ENCODE measurements at regions not wholly inside any gene's neighbourhood (a gene's known extent, or its start where the extent isn't known, plus 50 kb on each side); places are given as distances from the start of the nearest gene placed in this dataset.

DNA sequence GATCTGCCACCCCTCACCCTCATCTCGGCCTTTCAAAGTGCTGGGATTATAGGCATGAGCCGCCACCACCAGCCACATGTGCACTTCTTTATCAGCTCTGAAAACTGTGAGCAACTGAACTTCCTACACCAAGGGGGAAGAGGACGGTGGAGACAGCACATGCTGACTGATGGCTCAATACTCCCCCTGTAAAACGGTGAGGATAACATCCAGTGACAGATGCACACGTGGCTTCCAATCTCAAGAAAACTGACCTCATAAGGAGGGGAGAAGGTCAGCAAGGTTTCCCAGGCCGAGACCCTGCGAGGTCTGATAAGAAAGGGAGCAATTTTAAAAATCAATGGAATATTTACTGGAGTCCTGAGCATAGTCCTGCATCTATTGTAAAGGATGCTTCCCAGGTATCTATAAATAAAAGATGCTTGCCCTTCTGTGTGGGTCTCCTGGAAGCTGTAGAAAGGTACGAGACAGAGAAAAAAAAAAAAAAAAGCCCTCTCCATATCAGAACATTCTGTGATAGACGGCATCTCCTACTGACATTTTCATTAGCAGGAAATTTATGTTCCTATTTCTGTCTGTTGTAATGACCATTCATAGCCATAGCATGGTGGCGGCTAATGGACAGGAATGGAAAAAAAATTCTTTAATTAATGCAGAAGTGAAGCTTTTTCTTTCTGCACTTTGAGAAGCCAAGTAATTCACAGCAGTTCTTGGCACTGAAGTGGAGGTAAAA lies 385.1 kb downstream of the ZNF536 start:
- no peak for TF ChIP-seq KAT7 (CRISPR knock-in tag; IDR thresholded peaks at IDR 0.05; ENCODE audit: borderline replicate concordance)
- TF ChIP-seq, protein P1, sequence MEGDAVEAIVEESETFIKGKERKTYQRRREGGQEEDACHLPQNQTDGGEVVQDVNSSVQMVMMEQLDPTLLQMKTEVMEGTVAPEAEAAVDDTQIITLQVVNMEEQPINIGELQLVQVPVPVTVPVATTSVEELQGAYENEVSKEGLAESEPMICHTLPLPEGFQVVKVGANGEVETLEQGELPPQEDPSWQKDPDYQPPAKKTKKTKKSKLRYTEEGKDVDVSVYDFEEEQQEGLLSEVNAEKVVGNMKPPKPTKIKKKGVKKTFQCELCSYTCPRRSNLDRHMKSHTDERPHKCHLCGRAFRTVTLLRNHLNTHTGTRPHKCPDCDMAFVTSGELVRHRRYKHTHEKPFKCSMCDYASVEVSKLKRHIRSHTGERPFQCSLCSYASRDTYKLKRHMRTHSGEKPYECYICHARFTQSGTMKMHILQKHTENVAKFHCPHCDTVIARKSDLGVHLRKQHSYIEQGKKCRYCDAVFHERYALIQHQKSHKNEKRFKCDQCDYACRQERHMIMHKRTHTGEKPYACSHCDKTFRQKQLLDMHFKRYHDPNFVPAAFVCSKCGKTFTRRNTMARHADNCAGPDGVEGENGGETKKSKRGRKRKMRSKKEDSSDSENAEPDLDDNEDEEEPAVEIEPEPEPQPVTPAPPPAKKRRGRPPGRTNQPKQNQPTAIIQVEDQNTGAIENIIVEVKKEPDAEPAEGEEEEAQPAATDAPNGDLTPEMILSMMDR (IDR thresholded peaks at IDR 0.05), result no peak
- no peak for TF ChIP-seq FOXJ3 (CRISPR knock-in tag; IDR thresholded peaks at IDR 0.05; ENCODE audit: borderline replicate concordance)
- no peak for TF ChIP-seq SP1 (CRISPR knock-in tag; conservative IDR thresholded peaks at IDR 0.05)
- no peak for TF ChIP-seq ZNF232 (CRISPR knock-in tag; IDR thresholded peaks at IDR 0.05)
- TF ChIP-seq IRF2 (CRISPR knock-in tag; IDR thresholded peaks at IDR 0.05; ENCODE audit: borderline replicate concordance, low read depth), result no peak
- TF ChIP-seq, protein P2, sequence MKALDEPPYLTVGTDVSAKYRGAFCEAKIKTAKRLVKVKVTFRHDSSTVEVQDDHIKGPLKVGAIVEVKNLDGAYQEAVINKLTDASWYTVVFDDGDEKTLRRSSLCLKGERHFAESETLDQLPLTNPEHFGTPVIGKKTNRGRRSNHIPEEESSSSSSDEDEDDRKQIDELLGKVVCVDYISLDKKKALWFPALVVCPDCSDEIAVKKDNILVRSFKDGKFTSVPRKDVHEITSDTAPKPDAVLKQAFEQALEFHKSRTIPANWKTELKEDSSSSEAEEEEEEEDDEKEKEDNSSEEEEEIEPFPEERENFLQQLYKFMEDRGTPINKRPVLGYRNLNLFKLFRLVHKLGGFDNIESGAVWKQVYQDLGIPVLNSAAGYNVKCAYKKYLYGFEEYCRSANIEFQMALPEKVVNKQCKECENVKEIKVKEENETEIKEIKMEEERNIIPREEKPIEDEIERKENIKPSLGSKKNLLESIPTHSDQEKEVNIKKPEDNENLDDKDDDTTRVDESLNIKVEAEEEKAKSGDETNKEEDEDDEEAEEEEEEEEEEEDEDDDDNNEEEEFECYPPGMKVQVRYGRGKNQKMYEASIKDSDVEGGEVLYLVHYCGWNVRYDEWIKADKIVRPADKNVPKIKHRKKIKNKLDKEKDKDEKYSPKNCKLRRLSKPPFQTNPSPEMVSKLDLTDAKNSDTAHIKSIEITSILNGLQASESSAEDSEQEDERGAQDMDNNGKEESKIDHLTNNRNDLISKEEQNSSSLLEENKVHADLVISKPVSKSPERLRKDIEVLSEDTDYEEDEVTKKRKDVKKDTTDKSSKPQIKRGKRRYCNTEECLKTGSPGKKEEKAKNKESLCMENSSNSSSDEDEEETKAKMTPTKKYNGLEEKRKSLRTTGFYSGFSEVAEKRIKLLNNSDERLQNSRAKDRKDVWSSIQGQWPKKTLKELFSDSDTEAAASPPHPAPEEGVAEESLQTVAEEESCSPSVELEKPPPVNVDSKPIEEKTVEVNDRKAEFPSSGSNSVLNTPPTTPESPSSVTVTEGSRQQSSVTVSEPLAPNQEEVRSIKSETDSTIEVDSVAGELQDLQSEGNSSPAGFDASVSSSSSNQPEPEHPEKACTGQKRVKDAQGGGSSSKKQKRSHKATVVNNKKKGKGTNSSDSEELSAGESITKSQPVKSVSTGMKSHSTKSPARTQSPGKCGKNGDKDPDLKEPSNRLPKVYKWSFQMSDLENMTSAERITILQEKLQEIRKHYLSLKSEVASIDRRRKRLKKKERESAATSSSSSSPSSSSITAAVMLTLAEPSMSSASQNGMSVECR (CRISPR knock-in tag; IDR thresholded peaks at IDR 0.05; ENCODE audit: borderline replicate concordance), result no peak
- TF ChIP-seq, protein P3, sequence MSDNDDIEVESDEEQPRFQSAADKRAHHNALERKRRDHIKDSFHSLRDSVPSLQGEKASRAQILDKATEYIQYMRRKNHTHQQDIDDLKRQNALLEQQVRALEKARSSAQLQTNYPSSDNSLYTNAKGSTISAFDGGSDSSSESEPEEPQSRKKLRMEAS (CRISPR knock-in tag; IDR thresholded peaks at IDR 0.05), result no peak
- no peak for TF ChIP-seq MXD4 (CRISPR knock-in tag; IDR thresholded peaks at IDR 0.05; ENCODE audit: borderline replicate concordance)
- TF ChIP-seq, protein P4, sequence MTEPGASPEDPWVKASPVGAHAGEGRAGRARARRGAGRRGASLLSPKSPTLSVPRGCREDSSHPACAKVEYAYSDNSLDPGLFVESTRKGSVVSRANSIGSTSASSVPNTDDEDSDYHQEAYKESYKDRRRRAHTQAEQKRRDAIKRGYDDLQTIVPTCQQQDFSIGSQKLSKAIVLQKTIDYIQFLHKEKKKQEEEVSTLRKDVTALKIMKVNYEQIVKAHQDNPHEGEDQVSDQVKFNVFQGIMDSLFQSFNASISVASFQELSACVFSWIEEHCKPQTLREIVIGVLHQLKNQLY (CRISPR knock-in tag; IDR thresholded peaks at IDR 0.05), result no peak
